ENCODE measurements at regions not wholly inside any gene's neighbourhood (a gene's known extent, or its start where the extent isn't known, plus 50 kb on each side); places are given as distances from the start of the nearest gene placed in this dataset.

DNA sequence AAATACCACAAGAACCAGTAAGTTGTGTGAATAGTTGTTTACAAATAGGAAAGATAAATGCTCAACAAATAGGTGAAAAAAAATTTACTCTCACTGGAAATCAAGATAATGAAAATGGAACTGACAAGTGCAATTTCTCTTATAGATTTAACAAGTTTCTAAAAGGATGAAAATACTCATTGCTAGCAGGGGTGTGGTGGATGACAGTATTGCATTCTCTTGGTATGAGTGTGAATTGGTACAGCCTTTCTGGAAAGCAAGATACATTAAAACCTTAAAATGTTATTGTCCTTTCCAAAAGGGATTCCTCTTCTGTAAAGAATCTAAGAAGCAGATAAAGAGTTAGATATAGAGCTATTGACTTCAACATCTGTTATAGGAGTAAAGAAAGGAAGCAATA, 240.0 kb upstream of the RPS6KA3 start:
- H3K9me3 Mint-ChIP-seq: peaks cover 21% of the 10 kb centered on the region
- TF ChIP-seq, protein P1, sequence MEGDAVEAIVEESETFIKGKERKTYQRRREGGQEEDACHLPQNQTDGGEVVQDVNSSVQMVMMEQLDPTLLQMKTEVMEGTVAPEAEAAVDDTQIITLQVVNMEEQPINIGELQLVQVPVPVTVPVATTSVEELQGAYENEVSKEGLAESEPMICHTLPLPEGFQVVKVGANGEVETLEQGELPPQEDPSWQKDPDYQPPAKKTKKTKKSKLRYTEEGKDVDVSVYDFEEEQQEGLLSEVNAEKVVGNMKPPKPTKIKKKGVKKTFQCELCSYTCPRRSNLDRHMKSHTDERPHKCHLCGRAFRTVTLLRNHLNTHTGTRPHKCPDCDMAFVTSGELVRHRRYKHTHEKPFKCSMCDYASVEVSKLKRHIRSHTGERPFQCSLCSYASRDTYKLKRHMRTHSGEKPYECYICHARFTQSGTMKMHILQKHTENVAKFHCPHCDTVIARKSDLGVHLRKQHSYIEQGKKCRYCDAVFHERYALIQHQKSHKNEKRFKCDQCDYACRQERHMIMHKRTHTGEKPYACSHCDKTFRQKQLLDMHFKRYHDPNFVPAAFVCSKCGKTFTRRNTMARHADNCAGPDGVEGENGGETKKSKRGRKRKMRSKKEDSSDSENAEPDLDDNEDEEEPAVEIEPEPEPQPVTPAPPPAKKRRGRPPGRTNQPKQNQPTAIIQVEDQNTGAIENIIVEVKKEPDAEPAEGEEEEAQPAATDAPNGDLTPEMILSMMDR (conservative IDR thresholded peaks at IDR 0.05): no peak

DNA sequence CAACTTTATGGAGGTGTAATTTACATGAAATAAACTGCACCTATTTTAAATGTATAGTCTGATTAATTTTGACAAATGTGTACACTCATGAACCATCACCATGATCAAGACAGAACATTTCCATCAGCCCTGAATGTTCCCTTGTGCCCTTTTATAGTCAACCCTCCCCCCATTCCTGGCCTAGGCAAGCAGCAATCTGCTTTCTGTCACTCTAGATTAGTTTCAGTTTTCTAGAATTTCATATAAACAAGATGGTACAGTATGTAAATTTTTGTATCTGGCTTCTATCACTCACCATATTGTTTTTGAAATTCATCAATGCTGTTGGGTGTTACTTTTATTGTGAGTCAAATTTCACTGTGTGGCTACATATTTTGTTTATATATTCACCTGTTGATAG, 234.2 kb upstream of the RPS6KA3 start:
- H3K27me3 ChIP-seq (ENCODE audit: control insufficient read depth, insufficient read depth, low read length, poor library complexity, severe bottlenecking): no peaks in the 10 kb centered on the region
- TF ChIP-seq, protein P1 (conservative IDR thresholded peaks at IDR 0.05): no peak
- H3K4me3 Mint-ChIP-seq: no peak overlapping the region
- H3K27ac Mint-ChIP-seq: no peak overlapping the region
- no peaks in the 10 kb centered on the region for H3K27me3 Mint-ChIP-seq (ENCODE audit: insufficient read depth)
- H3K4me3 ChIP-seq (ENCODE audit: low read length): no peak overlapping the region
- H3K9me3 Mint-ChIP-seq: peaks cover 18% of the 10 kb centered on the region
- no peaks in the 10 kb centered on the region for H3K4me1 Mint-ChIP-seq
- H3K36me3 Mint-ChIP-seq (ENCODE audit: low read depth): no peaks in the 10 kb centered on the region
- no peak for DNase-seq
- H3K27ac ChIP-seq (ENCODE audit: low read depth, low read length): no peak overlapping the region
- H3K36me3 ChIP-seq (ENCODE audit: control insufficient read depth, insufficient read depth, low read length): no peaks in the 10 kb centered on the region
- no peak overlapping the region for H3K9ac ChIP-seq (ENCODE audit: extremely low read depth, low read length, poor library complexity, severe bottlenecking)
- H3K4me1 ChIP-seq (ENCODE audit: control insufficient read depth, insufficient read depth, low read length): no peaks in the 10 kb centered on the region
- H3K9me3 ChIP-seq (ENCODE audit: control insufficient read depth, low read length): no peaks in the 10 kb centered on the region

More for the DNA sequence above, 240.0 kb upstream of the RPS6KA3 start:
- Histone ChIP-seq H3K9ac (ENCODE audit: extremely low read depth, low read length, poor library complexity, severe bottlenecking) (no peak overlapping the region), H3K4me3 (ENCODE audit: low read length) (no peak overlapping the region), H3K36me3 (ENCODE audit: control insufficient read depth, insufficient read depth, low read length) (no peaks in the 10 kb centered on the region), H3K4me1 (ENCODE audit: control insufficient read depth, insufficient read depth, low read length) (no peaks in the 10 kb centered on the region), H3K9me3 (ENCODE audit: control insufficient read depth, low read length) (no peaks in the 10 kb centered on the region), H3K27me3 (ENCODE audit: control insufficient read depth, insufficient read depth, low read length, poor library complexity, severe bottlenecking) (no peaks in the 10 kb centered on the region), H3K27ac (ENCODE audit: low read depth, low read length) (no peak overlapping the region)
- H3K4me3 Mint-ChIP-seq: no peak overlapping the region
- no peak for DNase-seq
- no peaks in the 10 kb centered on the region for H3K27me3 Mint-ChIP-seq (ENCODE audit: insufficient read depth)
- no peak overlapping the region for H3K27ac Mint-ChIP-seq
- no peaks in the 10 kb centered on the region for H3K36me3 Mint-ChIP-seq (ENCODE audit: low read depth)
- no peaks in the 10 kb centered on the region for H3K4me1 Mint-ChIP-seq

DNA sequence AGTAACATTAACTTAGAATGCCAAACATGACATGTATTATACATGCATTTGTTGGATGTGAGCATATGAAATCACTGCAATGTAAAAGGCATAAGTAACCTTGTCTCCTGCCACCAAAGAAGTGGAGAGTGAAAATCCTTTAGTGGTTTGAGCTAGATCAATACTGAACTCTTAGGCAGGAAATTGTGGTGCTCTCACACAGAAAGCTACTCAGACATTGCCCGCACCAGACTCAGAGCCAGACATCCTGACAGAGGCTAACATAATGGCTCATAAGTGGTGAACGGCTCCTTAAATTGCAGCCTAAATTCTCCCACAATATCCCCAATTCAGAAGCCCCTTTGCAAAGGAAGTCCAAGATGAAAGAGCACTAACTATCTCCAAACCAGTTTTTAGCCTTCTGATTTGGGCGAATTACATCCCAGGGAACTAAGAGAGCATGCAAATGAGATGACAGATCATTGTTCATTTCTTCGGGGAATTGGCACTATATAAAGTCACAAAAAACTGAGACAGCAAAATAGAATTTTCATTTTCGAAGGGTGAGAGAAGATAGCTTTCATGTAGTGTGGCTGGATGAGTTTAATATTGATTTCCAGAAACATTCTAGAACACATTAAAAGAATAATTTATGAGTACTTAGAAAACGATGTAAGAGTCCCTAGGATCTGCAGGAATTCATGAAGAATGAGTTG, 233.6 kb upstream of the RPS6KA3 start:
- no peak overlapping the region for H3K27ac Mint-ChIP-seq
- TF ChIP-seq, protein P1 (conservative IDR thresholded peaks at IDR 0.05): no peak
- 88 to 89% methylated on average over 2 to 5 of the region's 6 CpGs for WGBS, 2 experiments (ENCODE audit: insufficient coverage in 1 of 2, insufficient read length in 1 of 2)
- DNase-seq: no peak
- H3K9me3 ChIP-seq (ENCODE audit: control insufficient read depth, low read length): no peaks in the 10 kb centered on the region
- H3K36me3 ChIP-seq (ENCODE audit: control insufficient read depth, insufficient read depth, low read length): no peaks in the 10 kb centered on the region
- H3K4me1 ChIP-seq (ENCODE audit: control insufficient read depth, insufficient read depth, low read length): no peaks in the 10 kb centered on the region
- H3K9ac ChIP-seq (ENCODE audit: extremely low read depth, low read length, poor library complexity, severe bottlenecking): no peak overlapping the region
- no peaks in the 10 kb centered on the region for H3K27me3 Mint-ChIP-seq (ENCODE audit: insufficient read depth)
- peaks cover 17% of the 10 kb centered on the region for H3K9me3 Mint-ChIP-seq
- no peaks in the 10 kb centered on the region for H3K4me1 Mint-ChIP-seq
- H3K4me3 ChIP-seq (ENCODE audit: low read length): no peak overlapping the region
- no peak overlapping the region for H3K4me3 Mint-ChIP-seq
- H3K27ac ChIP-seq (ENCODE audit: low read depth, low read length): no peak overlapping the region
- H3K36me3 Mint-ChIP-seq (ENCODE audit: low read depth): no peaks in the 10 kb centered on the region
- H3K27me3 ChIP-seq (ENCODE audit: control insufficient read depth, insufficient read depth, low read length, poor library complexity, severe bottlenecking): no peaks in the 10 kb centered on the region
